HFFc6 (cell line): ENCODE measurements at regions not wholly inside any gene's neighbourhood (a gene's known extent, or its start where the extent isn't known, plus 50 kb on each side); places are given as distances from the start of the nearest gene placed in this dataset.

Experiments used
- DNase-seq: peaks from one replicate; pipeline ENCODE4 v3.0.0-alpha.2; 2018
- H3K27ac Mint-ChIP-seq: 2 replicates; pipeline ENCODE4 v1.8.0; 2020; ENCODE audit warnings: mild to moderate bottlenecking, mixed read lengths
- H3K27me3 Mint-ChIP-seq: 2 replicates; pipeline ENCODE4 v1.8.0; 2021; ENCODE audit warnings: mild to moderate bottlenecking, moderate library complexity, mixed read lengths; ENCODE audit not compliant: insufficient read depth
- H3K36me3 Mint-ChIP-seq: 2 replicates; pipeline ENCODE4 v1.8.0; 2021; ENCODE audit warnings: low read depth, mixed read lengths
- H3K4me1 Mint-ChIP-seq: 2 replicates; pipeline ENCODE4 v1.8.0; 2020; ENCODE audit warnings: low read depth, mixed read lengths
- H3K4me3 Mint-ChIP-seq: 2 replicates; pipeline ENCODE4 v1.8.0; 2020; ENCODE audit warnings: mild to moderate bottlenecking, moderate library complexity, mixed read lengths
- H3K9me3 Mint-ChIP-seq: 2 replicates; pipeline ENCODE4 v1.8.0; 2020; ENCODE audit warnings: mild to moderate bottlenecking, mixed read lengths
- CTCF ChIP-seq: fragments of 200-600 bp; sonication (generic); IDR thresholded peaks from 2 replicates; pipeline ENCODE4 v1.5.0; 2021; ENCODE audit warnings: antibody characterized with exemption, mild to moderate bottlenecking

- H3K4me1 Mint-ChIP-seq, result no peaks in the 10 kb centered on the region
- H3K27ac Mint-ChIP-seq, result no peak overlapping the region
- no peak for TF ChIP-seq CTCF
- H3K27me3 Mint-ChIP-seq, result no peaks in the 10 kb centered on the region
- H3K9me3 Mint-ChIP-seq, result peaks cover 25% of the 10 kb centered on the region
- H3K4me3 Mint-ChIP-seq, result no peak overlapping the region
- DNase-seq, result no peak
- H3K36me3 Mint-ChIP-seq, result no peaks in the 10 kb centered on the region
These were observed 219.7 kb upstream of the EPHA4 start for GRCh38 chr2:221791844-221792243.

- H3K4me1 Mint-ChIP-seq, result no peaks in the 10 kb centered on the region
- DNase-seq, result no peak
- H3K27ac Mint-ChIP-seq, result no peak overlapping the region
- H3K36me3 Mint-ChIP-seq, result no peaks in the 10 kb centered on the region
- no peak for TF ChIP-seq CTCF
- H3K4me3 Mint-ChIP-seq, result no peak overlapping the region
- peaks cover 34% of the 10 kb centered on the region for H3K9me3 Mint-ChIP-seq
- no peaks in the 10 kb centered on the region for H3K27me3 Mint-ChIP-seq
These were observed 215.5 kb upstream of the EPHA4 start for GRCh38 chr2:221787561-221787960.

- no peaks in the 10 kb centered on the region for H3K27me3 Mint-ChIP-seq
- no peak for TF ChIP-seq CTCF
- no peak overlapping the region for H3K27ac Mint-ChIP-seq
- H3K4me3 Mint-ChIP-seq, result no peak overlapping the region
- DNase-seq, result no peak
- H3K4me1 Mint-ChIP-seq, result no peaks in the 10 kb centered on the region
- H3K36me3 Mint-ChIP-seq, result no peaks in the 10 kb centered on the region
- H3K9me3 Mint-ChIP-seq, result peaks cover 39% of the 10 kb centered on the region
These were observed 214.3 kb upstream of the EPHA4 start for GRCh38 chr2:221786297-221786926.

- TF ChIP-seq CTCF, result no peak
- Mint-ChIP-seq H3K9me3 (peaks cover 28% of the 10 kb centered on the region), H3K36me3 (no peaks in the 10 kb centered on the region), H3K27me3 (no peaks in the 10 kb centered on the region), H3K4me3 (no peak overlapping the region), H3K4me1 (no peaks in the 10 kb centered on the region; the same call in 1 of the 2 replicates), H3K27ac (peak overlapping the region; percentile 8; the same call in 1 of the 2 replicates)
- no peak for DNase-seq
These were observed 208.2 kb upstream of the EPHA4 start for GRCh38 chr2:221780281-221780688.

- DNase-seq, result no peak
- H3K36me3 Mint-ChIP-seq, result no peaks in the 10 kb centered on the region
- H3K27ac Mint-ChIP-seq, result no peak overlapping the region; the same call in 1 of the 2 replicates
- peaks cover 28% of the 10 kb centered on the region for H3K9me3 Mint-ChIP-seq
- H3K27me3 Mint-ChIP-seq, result no peaks in the 10 kb centered on the region
- TF ChIP-seq CTCF, result no peak
- no peaks in the 10 kb centered on the region; the same call in 1 of the 2 replicates for H3K4me1 Mint-ChIP-seq
- no peak overlapping the region for H3K4me3 Mint-ChIP-seq
These were observed 207.5 kb upstream of the EPHA4 start for GRCh38 chr2:221779614-221780067.
